Choroid plexus epithelial cell (primary cell): ENCODE measurements at regions not wholly inside any gene's neighbourhood (a gene's known extent, or its start where the extent isn't known, plus 50 kb on each side); places are given as distances from the start of the nearest gene placed in this dataset.

Experiments used
- DNase-seq: peaks from one replicate; pipeline ENCODE4 v3.0.0-alpha.2; 2010; ENCODE audit warnings: low read depth
- H3K4me3 ChIP-seq: 2 replicates; pipeline ENCODE4 v1.5.1; 2011; ENCODE audit warnings: low read depth, mild to moderate bottlenecking, control low read depth, low read length, moderate library complexity
- CTCF ChIP-seq: conservative IDR thresholded peaks from 2 replicates; pipeline ENCODE4 v1.5.1; 2011; ENCODE audit warnings: low read depth, mild to moderate bottlenecking, control low read depth, inconsistent platforms, low read length, moderate library complexity

DNA sequence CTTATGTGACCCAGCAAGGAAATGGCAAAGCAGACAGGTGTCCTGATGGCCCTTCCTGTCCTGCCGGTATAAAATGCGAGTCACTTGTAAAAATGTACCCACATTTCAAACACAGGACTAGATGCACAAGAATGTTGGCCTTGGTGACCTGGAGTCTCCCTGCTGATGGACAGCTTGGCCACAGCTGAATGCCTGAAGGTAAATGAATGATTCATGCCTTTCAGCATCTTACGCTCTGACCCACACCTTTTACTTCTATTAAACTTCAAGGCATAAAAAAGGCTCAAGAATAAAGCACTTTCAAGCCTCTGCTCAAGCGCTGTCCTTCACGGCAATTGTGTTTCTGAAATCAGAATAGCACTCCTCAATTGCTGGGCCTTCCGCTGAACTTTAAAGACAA is 228.0 kb upstream of the SLCO3A1 start:
- no peak overlapping the region for H3K4me3 ChIP-seq
- no peak for TF ChIP-seq CTCF
- DNase-seq = no peak

DNA sequence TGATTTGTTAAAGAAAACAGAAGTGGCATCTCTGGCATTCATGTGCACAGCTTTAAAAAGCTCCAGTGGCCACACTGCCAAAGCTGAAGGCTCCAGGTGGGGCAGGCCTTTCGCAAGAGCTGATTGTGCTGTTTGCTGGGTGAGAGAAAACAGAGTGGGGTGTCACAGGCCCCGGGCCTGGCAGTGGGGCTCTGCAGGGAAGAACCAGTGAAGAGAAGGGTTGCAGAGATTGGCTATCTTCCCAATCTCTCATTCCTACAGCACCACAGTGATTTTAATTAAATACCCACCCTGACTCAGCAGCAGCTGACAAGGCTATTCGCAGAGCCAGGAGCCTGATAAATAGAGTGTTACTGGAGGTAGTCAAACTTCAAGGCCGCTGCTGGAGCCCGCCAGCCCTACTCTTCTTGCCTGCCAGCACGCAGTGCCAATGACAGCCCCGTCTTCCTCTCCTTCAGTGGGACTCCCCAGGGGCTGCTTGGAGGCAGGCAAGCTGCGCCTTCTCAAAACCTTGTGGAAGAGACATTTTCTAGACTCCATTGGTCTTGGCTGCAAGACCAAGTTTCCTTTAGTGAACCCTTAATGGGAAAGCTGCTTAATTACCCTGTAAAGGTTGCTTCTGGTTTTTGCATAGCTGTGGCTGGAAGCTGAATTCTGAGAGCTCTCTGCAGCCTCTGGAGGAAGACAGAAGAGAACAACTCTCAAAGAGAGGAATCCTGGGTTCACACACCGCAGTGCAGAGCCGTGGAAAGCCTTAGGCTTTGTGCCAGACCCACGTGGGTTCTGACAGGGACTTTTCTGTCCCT is 225.8 kb upstream of the SLCO3A1 start:
- no peak for TF ChIP-seq CTCF
- DNase-seq = peak; percentile 2
- no peak overlapping the region for H3K4me3 ChIP-seq

DNA sequence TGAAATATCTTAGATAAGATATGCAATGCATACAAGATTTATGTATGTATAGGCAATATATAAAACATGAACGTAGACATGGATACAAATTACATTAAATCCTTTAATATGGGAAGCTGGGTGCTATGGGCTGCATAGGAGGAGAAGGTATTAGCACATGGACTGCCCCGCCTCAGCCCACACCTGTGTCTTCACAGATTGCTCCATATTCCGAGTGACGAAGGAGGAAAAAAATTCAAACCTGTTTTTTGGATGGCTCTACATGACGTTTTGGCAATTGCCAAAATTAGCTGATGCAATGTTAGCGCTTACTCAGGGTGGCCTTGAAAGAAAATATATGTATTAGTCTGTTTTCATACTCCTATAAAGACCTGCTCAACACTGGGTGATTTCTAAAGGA is 223.4 kb upstream of the SLCO3A1 start:
- TF ChIP-seq CTCF = no peak
- no peak overlapping the region for H3K4me3 ChIP-seq
- DNase-seq = no peak

DNA sequence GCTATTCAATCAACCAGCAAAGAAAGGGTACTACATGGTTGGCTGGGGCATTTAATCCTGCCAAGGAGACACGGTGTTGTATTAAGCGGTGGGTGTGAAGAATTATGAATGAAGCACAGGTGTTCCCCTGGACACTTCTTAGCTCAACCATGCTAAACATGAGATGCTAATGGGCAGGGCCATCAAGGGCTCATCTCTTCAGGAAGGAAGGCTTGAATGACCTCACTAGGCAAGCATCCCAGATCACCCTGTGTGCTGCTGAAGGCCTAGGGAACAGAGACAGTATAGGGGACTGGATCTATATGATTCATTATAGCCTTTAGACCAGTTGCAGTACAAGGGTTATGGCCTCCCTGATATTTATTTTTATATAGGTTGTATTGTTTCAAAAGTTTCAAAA is 221.3 kb upstream of the SLCO3A1 start:
- H3K4me3 ChIP-seq = no peak overlapping the region
- DNase-seq = no peak
- TF ChIP-seq CTCF = no peak

- TF ChIP-seq CTCF = no peak
- DNase-seq = no peak
- H3K4me3 ChIP-seq = no peak overlapping the region
Measured at GRCh38 chr15:91632981-91633380, 220.5 kb upstream of the SLCO3A1 start.

GRCh38 chr15:91634179-91634578 is 219.3 kb upstream of the SLCO3A1 start:
- H3K4me3 ChIP-seq = no peak overlapping the region
- no peak for DNase-seq
- TF ChIP-seq CTCF = no peak

DNA sequence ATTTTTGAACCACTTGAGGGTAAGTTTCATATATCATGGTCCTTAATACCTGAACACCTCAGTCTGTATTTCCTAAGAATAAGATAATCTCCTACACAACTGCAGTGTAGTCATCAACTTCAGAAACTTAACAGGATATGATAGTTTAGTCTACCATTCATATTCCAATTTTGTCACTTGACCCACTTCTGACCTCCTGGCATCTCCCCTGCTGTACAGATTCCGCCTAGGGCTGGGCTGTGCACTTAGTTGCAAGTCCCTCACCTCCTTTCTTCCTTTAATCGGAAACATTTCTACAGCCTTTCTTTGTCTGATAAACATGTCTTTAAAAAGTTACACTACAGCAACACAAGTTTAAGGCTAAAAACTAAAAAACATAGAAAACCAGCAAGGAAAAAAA is 218.4 kb upstream of the SLCO3A1 start:
- H3K4me3 ChIP-seq = no peak overlapping the region
- no peak for DNase-seq

More for the DNA sequence above, 218.4 kb upstream of the SLCO3A1 start:
- no peak for TF ChIP-seq CTCF
